ENCODE measurements at regions not wholly inside any gene's neighbourhood (a gene's known extent, or its start where the extent isn't known, plus 50 kb on each side); places are given as distances from the start of the nearest gene placed in this dataset.

- no peaks in the 10 kb centered on the region for H3K27me3 ChIP-seq
- TF ChIP-seq POLR2A (IDR thresholded peaks at IDR 0.05) = no peak
- TF ChIP-seq, protein P1, sequence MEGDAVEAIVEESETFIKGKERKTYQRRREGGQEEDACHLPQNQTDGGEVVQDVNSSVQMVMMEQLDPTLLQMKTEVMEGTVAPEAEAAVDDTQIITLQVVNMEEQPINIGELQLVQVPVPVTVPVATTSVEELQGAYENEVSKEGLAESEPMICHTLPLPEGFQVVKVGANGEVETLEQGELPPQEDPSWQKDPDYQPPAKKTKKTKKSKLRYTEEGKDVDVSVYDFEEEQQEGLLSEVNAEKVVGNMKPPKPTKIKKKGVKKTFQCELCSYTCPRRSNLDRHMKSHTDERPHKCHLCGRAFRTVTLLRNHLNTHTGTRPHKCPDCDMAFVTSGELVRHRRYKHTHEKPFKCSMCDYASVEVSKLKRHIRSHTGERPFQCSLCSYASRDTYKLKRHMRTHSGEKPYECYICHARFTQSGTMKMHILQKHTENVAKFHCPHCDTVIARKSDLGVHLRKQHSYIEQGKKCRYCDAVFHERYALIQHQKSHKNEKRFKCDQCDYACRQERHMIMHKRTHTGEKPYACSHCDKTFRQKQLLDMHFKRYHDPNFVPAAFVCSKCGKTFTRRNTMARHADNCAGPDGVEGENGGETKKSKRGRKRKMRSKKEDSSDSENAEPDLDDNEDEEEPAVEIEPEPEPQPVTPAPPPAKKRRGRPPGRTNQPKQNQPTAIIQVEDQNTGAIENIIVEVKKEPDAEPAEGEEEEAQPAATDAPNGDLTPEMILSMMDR (IDR thresholded peaks at IDR 0.05) = no peak
- DNase-seq = peak; percentile 11
- H3K4me1 ChIP-seq = no peaks in the 10 kb centered on the region
- H3K36me3 ChIP-seq (ENCODE audit: low read depth, missing control alignments) = no peaks in the 10 kb centered on the region
- no peaks in the 10 kb centered on the region for H3K9me3 ChIP-seq
- H3K27ac ChIP-seq = no peak overlapping the region
- intact Hi-C loops (cut with DNase I; ENCODE audit: low total_unique reads) = no loop called here
- WGBS, 2 donors = 95% methylated on average over 7 of the region's 7 CpGs
- H3K4me3 ChIP-seq = no peak overlapping the region
Observed at GRCh38 chr15:93271871-93272270, 182.9 kb upstream of the RGMA start.

DNA sequence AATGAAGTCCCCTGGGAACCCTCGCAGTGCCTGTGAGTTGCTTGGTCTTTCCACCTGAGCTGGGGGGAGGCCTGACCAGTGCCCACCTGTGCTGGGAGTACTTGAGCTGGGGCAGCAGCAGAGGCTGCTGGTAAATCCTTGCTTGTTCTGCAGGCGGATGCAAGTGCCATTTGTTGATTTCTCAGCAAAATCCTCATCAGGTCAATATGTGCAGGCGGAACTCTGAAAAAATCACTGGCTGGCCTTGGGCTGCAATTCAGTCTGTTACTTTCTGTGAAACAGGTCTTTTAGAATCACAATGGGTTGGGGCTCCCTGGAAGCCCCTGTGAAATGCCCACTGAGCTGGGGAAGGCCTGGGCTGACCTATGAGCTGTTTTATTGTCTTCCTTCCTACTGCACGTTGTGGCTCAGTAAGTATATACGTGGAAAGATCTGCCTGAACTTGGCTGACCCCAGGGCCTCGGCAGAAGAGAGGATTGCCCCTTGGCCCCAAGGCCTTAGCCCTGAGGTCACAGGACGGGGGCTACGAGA lies 182.0 kb upstream of the RGMA start:
- TF ChIP-seq POLR2A (IDR thresholded peaks at IDR 0.05) = no peak
- TF ChIP-seq, protein P1 (IDR thresholded peaks at IDR 0.05) = no peak
- intact Hi-C loops (cut with DNase I; ENCODE audit: low total_unique reads) = no loop called here
- no peaks in the 10 kb centered on the region for H3K27me3 ChIP-seq

GRCh38 chr15:93268066-93268465 lies 179.1 kb upstream of the RGMA start:
- no peak for DNase-seq
- intact Hi-C loops (cut with DNase I; ENCODE audit: low total_unique reads) = no loop called here
- no peak for TF ChIP-seq POLR2A (IDR thresholded peaks at IDR 0.05)
- TF ChIP-seq, protein P1 (IDR thresholded peaks at IDR 0.05) = no peak
- WGBS, 2 donors = 91 to 93% methylated on average over 4 of the region's 4 CpGs
- H3K4me3 ChIP-seq = no peak overlapping the region
- H3K4me1 ChIP-seq = no peaks in the 10 kb centered on the region
- no peaks in the 10 kb centered on the region for H3K27me3 ChIP-seq
- no peaks in the 10 kb centered on the region for H3K9me3 ChIP-seq
- no peak overlapping the region for H3K27ac ChIP-seq
- no peaks in the 10 kb centered on the region for H3K36me3 ChIP-seq (ENCODE audit: low read depth, missing control alignments)

More for the DNA sequence above, 182.0 kb upstream of the RGMA start:
- Histone ChIP-seq H3K4me1 (no peaks in the 10 kb centered on the region), H3K4me3 (no peak overlapping the region), H3K9me3 (no peaks in the 10 kb centered on the region), H3K27ac (no peak overlapping the region), H3K36me3 (ENCODE audit: low read depth, missing control alignments) (no peaks in the 10 kb centered on the region)
- no peak for DNase-seq
- 61 to 64% methylated on average over 8 of the region's 8 CpGs for WGBS, 2 donors

DNA sequence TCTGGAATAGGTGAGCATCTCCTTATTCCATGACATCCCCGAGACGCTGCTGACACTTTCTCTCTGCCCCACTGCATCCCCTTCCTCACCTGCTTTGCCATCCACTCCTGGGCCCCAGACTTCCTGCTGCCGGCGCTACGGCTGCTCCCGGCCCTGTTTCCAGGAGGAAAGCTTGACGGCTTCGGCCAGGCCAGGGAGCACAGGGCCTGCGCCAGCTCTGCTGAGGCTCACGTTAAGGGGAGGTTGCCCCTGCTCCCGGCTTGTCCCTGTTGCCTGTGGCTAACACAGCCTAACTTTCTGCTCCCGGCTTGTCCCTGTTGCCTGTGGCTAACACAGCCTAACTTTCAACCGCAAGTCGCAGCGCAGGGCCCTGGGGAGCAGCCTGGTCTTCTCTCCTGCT lies 177.3 kb upstream of the RGMA start:
- no peak for TF ChIP-seq POLR2A (IDR thresholded peaks at IDR 0.05)
- TF ChIP-seq, protein P1 (IDR thresholded peaks at IDR 0.05) = no peak
- no peak for DNase-seq
- Histone ChIP-seq H3K9me3 (no peaks in the 10 kb centered on the region), H3K27me3 (no peaks in the 10 kb centered on the region), H3K36me3 (ENCODE audit: low read depth, missing control alignments) (no peaks in the 10 kb centered on the region), H3K27ac (no peak overlapping the region), H3K4me3 (no peak overlapping the region), H3K4me1 (no peaks in the 10 kb centered on the region)
- WGBS, 2 donors = 82 to 84% methylated on average over 11 to 14 of the region's 15 CpGs
- intact Hi-C loops (cut with DNase I; ENCODE audit: low total_unique reads) = no loop called here

DNA sequence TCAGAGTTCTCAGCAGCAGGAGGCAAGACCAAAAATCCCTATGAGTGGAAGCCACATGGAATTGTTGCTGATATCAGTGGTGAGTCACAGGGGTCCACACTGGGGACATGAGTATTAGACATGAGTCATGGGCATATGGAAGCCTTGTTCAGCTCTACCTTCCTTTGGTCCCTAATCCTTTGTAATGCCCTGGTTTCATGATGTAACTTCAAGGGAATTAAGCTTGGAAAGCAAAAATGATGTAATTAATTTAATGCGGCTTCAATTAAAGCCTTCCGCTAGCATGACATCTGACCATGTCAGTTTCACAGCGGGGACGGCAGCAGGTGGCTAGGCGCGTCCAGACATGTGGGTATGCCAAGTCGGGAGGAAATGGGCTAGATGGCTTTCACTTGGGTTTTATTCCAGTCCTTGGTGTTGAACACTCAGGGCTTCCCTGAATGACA lies 176.1 kb upstream of the RGMA start:
- Histone ChIP-seq H3K4me3 (no peak overlapping the region), H3K27ac (no peak overlapping the region), H3K36me3 (ENCODE audit: low read depth, missing control alignments) (no peaks in the 10 kb centered on the region), H3K9me3 (no peaks in the 10 kb centered on the region), H3K27me3 (no peaks in the 10 kb centered on the region), H3K4me1 (no peaks in the 10 kb centered on the region)
- DNase-seq = no peak
- WGBS, 2 donors = 90 to 97% methylated on average over 7 of the region's 7 CpGs
- TF ChIP-seq, protein P1 (IDR thresholded peaks at IDR 0.05) = no peak
- no peak for TF ChIP-seq POLR2A (IDR thresholded peaks at IDR 0.05)
- intact Hi-C loops (cut with DNase I; ENCODE audit: low total_unique reads) = no loop called here

Measured in testis (tissue), 2 donors.